ENCODE measurements at regions not wholly inside any gene's neighbourhood (a gene's known extent, or its start where the extent isn't known, plus 50 kb on each side); places are given as distances from the start of the nearest gene placed in this dataset.

- no peak for DNase-seq (ENCODE audit: low read depth, low spot score)
Observed at GRCh38 chr4:124173912-124174311, 538.6 kb downstream of the ANKRD50 start.

- no peak for DNase-seq (ENCODE audit: low read depth, low spot score)
Observed at GRCh38 chr4:124177647-124178425, 534.7 kb downstream of the ANKRD50 start.

GRCh38 chr4:124178449-124179021 is 534.0 kb downstream of the ANKRD50 start:
- DNase-seq (ENCODE audit: low read depth, low spot score) = no peak

- no peak for DNase-seq (ENCODE audit: low read depth, low spot score)
Observed at GRCh38 chr4:124179506-124180186, 532.9 kb downstream of the ANKRD50 start.

GRCh38 chr4:124181039-124181438 is 531.5 kb downstream of the ANKRD50 start:
- no peak for DNase-seq (ENCODE audit: low read depth, low spot score)

GRCh38 chr4:124183231-124183630 is 529.3 kb downstream of the ANKRD50 start:
- DNase-seq (ENCODE audit: low read depth, low spot score) = no peak

GRCh38 chr4:124183926-124184325 is 528.6 kb downstream of the ANKRD50 start:
- no peak for DNase-seq (ENCODE audit: low read depth, low spot score)

GRCh38 chr4:124184792-124185191 is 527.7 kb downstream of the ANKRD50 start:
- DNase-seq (ENCODE audit: low read depth, low spot score) = no peak

GRCh38 chr4:124188595-124188994 is 523.9 kb downstream of the ANKRD50 start:
- DNase-seq (ENCODE audit: low read depth, low spot score) = no peak

GRCh38 chr4:124189545-124189944 is 523.0 kb downstream of the ANKRD50 start:
- no peak for DNase-seq (ENCODE audit: low read depth, low spot score)

GRCh38 chr4:124191329-124191728 is 521.2 kb downstream of the ANKRD50 start:
- no peak for DNase-seq (ENCODE audit: low read depth, low spot score)

GRCh38 chr4:124192544-124192943 is 520.0 kb downstream of the ANKRD50 start:
- no peak for DNase-seq (ENCODE audit: low read depth, low spot score)

GRCh38 chr4:124199185-124199584 is 513.3 kb downstream of the ANKRD50 start:
- DNase-seq (ENCODE audit: low read depth, low spot score) = no peak

- DNase-seq (ENCODE audit: low read depth, low spot score) = no peak
Observed at GRCh38 chr4:124199755-124200154, 512.8 kb downstream of the ANKRD50 start.

GRCh38 chr4:124201636-124202035 is 510.9 kb downstream of the ANKRD50 start:
- no peak for DNase-seq (ENCODE audit: low read depth, low spot score)

GRCh38 chr4:124202099-124202498 is 510.4 kb downstream of the ANKRD50 start:
- no peak for DNase-seq (ENCODE audit: low read depth, low spot score)

GRCh38 chr4:124203613-124204238 is 508.8 kb downstream of the ANKRD50 start:
- no peak for DNase-seq (ENCODE audit: low read depth, low spot score)

GRCh38 chr4:124206779-124207605 is 505.5 kb downstream of the ANKRD50 start:
- DNase-seq (ENCODE audit: low read depth, low spot score) = no peak

GRCh38 chr4:124209211-124209610 is 503.3 kb downstream of the ANKRD50 start:
- no peak for DNase-seq (ENCODE audit: low read depth, low spot score)

- DNase-seq (ENCODE audit: low read depth, low spot score) = no peak
Observed at GRCh38 chr4:124209626-124210025, 502.9 kb downstream of the ANKRD50 start.

GRCh38 chr4:124210746-124211145 is 501.8 kb downstream of the ANKRD50 start:
- no peak for DNase-seq (ENCODE audit: low read depth, low spot score)

Data from smooth muscle cell of the brain vasculature (primary cell).